DMS153 treated with DMSO at 0.1 percent for 48 hours (cell line): ENCODE measurements at regions not wholly inside any gene's neighbourhood (a gene's known extent, or its start where the extent isn't known, plus 50 kb on each side); places are given as distances from the start of the nearest gene placed in this dataset.
"Not testable (repeated sequence)": the region's sequence is repeated elsewhere in the genome, so short reads cannot be mapped to it uniquely, and the experiment has no call there.

Experiments used
- DNase-seq: peaks from one replicate; lab custom pipeline; 2025; ENCODE audit not compliant: unreplicated experiment; lab: John Stamatoyannopoulos, UW

DNA sequence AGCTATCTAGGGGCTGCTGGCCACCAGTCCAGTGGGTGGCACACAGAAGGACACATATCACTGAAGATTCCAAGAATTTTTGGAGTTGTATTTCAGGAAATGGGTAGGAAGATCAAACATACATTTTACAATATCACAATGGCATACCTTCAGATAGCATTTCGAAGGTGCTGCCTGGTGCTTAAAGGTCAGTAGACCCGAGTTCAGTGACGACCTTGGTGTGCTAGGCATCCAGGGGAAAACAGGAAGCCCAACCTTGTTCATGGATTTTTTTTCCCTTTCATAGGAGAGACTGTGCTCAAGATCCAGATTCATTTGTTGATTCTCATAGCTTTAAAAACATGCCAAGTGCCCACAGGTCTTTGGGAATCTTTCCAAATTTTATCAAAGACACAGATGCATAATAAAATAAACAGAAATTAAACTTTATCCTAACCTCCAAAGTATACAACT, 51.0 kb upstream of the RCBTB2 start:
- DNase-seq = no peak

DNA sequence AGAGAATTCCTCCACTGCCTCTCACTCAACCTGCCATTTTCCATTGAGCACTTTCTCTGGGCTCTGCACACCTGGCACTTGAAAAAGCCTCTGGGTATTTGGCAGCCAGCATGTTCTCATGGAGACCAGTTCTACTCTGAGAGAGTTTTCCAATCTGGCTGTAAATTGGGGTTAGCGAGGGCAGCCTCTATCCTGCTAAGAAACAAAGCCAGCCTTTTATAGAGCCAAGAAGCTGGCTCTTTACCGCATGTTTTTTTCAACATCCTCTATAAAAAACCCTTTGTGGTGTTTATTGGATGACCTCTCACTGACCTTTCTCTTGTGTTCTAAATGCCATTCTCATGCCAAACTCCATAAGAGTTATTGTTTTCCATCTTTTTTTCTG, 52.6 kb upstream of the RCBTB2 start:
- DNase-seq = no peak

DNA sequence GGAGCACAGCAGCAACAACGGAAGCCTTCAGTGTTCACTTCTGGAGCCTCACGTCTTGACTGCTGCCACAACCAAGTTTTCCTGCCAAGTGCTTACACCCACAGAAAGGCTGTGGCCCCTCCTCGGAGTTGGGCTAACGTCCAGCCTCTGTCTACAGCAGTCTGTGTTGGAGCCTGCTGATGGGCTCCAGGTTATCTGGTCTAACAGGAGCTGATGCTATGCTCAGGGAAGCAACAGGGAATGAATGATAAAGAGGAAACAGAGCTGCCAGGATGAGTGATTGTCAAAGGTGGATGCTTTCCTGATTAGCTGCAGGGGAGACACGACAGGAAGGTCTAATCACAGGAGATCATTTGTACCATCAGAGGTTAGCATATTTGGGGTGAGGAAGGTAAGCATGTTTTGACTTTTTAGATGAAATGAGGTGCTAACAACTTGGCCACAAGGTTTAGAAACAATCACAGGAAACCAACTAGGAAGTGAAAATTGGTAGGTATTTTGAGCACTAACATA, 53.8 kb upstream of the RCBTB2 start:
- no peak for DNase-seq

DNA sequence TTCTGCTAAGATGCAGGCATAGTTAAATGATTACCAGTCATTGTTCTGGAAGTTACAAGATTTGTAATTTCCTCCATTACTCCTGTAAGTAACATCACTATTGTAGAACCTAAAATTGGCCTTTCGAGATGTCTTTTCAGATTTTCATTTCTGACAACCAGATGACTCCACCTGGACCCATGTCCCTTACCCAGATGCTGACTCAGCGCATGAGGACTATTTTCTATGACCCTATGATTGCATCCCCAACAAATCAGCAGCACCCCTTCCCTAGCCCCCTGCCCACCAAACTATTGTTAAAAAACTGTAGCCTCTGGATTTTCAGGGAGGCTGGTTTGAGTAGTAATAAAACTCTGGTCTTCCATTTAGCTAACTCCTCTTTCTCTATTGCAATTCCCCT, 55.2 kb upstream of the RCBTB2 start:
- DNase-seq = no peak

DNA sequence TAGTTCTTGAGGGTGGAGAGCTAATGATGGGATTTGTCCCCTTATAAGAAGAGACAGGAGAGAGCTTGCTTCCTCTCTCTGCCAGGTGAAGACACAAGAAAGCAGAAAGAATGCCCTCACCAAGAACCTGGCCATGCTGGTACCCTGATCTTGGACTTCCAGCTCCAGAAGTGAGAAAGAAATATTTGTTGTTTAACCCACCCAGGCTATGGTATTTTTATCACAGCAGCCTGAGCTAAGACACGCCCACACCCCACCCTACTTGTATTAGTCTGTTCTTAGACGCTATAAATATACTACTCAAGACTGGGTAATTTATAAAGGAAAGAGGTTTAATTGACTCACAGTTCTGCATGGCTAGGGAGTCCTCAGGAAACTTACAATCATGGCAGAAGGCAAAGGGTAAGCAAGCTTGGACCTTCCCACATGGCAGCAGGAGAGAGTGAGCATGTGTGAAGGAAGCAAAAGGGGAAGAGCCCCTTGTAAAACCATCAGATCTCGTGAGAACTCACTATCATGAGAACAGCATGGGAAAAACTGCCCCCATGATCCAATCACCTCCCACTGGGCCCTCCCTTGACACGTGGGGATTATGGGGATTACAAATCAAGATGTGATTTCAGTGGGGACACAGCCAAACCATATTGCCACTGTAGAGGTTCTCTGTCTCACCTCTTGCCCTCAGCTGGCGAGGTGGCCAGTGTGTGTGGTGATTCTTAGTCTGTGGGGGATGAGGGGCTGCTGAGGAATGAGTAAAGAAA, 57.4 kb upstream of the RCBTB2 start:
- no peak for DNase-seq

DNA sequence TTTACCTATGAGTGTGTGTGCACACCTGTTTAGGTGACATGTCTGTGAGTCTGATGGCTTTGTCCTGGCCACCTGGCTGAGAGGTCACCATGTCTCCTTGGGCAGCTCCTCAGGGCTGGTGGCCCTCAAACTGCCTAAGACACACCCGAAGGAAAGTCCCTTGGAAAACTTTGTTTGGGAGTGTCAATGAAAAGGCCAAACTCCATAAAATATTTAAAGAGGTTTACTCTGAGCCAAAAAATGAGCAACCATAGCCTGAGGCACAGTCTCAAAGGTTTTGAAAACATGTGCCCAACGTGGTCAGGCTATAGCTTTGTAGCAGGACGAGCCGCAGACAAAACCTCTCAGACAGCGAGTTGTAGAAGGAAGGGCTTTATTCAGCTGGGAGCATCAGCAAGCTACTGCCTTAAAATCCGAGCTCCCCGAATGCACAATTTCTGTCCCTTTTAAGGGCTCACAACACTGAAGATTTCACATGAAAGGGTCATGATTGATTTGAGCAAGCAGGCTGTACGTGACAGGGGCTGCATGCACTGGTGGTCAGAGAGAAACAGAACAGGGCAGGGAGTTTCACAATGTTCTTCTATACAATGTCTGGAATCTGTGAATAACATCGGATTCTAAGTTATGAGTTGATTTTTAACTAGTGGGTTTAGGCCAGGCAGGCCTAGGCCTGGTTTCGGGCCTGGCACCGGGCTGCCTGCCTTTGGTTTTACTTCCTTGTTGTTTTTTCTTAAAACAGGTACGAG, 58.4 kb upstream of the RCBTB2 start:
- not testable (repeated sequence) for DNase-seq

DNA sequence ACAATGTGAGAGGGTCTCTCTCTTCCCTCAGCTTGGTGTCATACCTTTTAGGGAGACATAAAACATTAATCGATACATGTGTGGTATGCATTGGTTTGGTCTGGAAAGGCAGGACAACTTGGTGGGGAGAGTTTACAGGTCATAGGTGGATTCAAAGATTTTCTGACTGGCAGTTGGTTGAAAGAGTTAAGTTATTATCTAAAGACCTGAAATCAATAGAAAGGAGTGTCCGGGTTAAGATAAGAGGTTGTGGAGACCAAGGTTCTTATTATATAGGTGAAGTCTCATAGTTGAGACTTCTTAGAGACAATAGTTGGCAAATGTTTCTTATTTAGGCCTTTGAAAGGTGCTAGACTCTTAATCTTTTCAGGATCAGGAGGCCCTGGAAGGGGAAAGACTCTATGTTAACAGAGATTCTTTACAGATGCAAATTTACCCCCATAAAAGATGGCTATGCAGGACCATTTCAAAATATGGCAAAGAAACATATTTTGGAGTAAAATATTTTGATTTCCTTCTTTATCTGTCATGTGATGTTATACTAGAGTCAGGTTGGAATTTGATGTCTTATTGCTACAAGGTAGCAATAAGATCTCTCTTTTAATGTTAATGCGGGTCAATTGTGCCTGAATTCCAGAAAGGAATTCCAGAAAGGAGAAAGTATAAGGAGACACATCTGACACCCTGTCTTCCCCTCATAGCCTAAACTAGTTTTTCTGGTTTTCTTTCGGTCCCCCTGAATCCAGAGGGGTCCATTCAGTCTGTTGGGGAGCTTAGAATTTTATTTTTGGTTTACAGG, 59.2 kb upstream of the RCBTB2 start:
- no peak for DNase-seq

DNA sequence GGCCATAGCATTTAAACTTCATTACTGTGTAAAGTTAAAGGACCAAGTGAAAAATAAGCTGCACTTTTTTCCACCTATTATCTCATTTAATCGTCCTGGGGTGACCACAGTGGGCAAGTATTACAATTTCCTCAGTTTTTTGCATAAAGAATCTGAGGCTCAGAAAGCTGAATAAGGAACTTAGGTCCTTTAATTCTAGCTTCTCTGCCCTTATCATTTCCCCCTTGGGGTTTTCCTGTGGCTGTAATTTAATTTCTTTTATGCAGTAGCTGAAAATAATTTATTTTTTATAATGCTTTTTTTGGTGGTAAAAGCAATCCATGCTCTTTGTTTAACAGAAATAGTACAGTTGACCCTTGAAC, 59.8 kb upstream of the RCBTB2 start:
- no peak for DNase-seq

DNA sequence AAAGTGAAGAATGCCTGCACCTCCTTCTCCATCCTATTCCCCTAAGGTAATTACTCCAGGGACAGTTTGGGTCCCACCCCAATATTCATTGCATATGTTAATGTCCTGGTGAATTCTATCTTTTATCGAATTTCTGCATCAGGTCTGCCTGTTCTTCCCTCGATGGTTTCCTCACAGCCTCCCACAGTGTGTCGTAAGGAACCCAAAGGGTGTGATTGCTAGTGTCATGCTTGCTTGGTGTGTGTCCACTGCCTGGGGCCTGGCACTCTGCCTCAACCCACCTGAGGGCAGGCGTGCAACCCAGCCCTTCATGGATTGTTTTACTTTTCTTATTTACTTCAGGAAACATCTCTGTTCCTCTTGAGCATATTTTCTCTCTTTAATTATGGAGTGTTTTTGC, 60.2 kb upstream of the CYSLTR2 start:
- DNase-seq = no peak

DNA sequence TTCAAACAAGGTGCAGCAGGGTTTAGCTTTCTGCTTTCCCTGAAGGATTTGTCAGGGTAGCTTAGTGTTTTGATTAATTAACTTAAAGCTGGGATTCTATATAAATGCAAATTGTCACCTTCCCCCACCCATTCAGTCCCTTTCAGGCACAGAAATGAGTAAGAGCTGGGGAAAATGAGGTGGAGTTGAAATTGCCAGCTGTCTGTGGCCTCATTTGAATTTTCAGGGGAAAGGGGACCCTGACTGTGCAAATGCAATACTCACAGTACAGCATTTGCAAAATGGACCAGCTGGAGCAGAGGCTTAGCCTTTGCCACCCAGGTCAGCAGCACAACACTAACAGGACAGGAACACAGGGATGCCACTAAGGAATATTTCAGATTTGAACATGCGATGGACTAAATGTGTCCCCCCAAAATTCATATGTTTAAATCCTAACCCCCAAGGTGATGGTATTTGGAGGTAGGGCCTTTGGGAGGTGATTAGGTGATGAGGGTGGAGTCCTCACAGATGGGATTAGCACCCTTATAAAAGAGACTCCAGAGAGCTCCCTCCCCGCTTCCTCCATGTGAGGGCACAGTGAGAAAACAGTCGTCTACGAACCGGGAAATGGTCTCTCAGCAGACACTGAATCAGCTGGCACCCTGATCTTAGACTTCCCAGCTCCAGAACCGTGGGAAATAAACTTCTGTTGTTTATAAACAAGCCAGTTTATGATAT, 59.5 kb upstream of the CYSLTR2 start:
- no peak for DNase-seq

DNA sequence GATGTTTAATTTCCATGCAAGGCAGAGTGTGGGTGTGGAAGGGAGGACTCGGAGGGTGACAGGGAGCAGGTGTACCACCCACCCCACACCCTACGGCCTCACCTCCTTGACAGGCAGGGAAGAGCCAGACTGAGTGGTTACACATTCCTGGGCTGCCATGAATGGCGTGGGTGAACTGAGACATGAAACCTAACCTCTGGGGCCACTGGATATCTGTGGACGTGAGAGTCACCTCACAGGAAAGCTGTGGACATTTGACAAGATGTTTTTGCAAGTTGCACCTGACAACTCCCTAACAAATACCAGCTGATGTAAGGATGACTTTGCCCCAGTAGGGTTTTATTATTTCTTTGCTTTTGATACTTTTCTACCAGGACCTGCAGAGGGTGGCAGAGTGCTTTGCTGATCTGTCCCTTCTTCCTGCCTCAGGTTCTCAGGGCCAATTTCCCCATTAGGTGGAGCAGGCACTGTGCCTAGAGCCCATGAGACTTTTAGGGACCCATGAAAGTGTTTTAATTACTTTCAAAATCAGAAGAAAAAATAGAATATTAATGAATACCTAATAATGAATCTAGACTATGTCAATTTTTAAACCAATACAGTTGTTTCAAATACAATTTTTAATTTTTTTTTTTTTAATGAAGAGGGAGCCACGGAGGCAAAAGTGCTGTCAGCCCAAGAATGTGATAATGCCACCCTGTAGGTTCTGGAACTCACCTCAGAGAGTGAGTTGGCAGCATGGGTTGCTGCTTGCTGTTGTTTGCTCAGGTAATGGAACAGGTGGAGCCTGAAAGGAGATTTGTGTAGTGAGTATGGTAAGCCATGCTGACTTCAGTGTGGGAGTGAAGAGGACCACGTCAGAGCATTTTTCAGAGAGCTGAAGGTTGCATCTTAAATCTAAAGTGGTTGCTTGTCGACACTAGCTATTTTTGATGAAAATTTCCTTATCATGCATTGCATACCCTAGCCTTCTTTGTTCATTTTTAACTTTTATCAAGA, 58.0 kb upstream of the CYSLTR2 start:
- peak; percentile 21 for DNase-seq

DNA sequence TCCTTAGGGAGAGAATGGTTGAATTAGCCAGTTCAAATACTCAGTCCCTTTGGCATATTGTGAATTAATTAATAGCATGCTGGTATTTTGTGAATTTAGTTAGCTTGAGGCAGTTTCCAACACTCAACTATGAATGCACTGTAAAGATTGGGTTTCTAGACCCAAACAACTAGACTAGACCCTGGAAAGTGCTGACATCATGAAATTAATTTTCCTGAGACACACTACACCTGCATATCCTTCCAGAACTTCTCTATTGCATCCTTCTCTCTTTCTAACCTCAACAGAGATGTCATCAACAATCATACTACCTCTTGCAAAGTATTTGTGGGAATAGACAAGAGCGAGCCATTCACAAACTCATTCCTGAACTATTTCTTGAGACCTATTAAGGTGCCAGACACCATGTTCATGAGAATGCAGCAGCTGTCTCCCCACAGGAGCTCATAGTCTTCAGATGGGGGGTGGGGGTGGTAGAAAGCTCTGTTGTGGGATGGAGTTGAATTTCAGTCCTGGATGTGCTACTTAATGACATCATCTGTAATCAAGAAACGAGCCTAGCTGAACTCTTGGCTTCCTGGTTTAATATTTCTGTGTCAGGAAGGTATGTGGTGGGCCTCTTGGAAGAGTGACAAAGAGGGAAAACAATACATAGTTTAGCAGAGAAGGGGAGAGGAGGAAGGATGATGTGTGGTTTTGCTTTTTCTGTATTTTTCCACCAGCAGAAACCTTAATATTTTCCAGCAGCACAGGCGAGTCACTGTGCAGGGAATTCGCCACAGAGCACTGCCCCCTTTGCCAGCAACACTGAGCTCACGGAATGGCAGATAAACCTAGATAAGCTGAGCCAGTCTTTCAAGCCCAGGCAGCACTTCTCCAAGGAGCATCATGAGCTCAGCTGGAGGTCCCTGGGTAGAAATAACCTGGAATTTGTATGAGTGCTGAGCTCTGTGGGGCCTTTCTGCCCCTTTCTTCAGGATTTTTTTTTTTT, 53.1 kb upstream of the CYSLTR2 start:
- no peak for DNase-seq

DNA sequence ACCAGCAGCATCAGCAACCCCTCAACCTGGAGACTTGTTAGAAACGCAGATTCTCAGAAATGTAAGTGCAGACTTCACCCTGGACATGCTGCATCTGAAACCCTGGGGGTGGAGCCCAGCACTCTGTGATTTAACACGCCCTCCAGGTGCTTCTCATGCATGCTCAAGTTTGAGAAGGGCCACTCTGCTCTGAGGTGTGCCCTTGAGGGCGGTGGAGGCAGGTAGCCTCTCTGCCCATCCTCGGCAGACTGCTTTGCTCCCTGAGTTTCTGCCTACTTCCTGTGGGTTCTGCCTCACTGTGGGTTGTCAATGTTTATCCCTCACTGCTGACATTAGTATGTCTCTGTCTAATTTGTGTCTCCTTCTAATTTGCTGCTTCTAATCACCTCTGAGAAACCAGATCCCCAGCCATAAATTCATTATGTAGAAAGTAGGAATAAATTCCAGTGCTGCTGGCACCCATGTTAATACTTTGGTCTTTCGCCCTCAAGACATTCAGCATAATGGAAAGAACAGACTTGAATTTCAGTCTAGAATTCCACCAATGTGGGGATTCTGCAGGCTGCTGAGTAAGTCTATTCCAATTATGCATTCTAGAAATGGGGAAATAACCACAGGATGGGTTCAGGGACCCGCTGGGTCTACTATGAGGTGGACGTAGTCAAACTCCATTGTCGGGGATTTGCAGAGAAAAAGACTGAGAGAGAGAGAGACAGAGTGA, 51.3 kb upstream of the CYSLTR2 start:
- no peak for DNase-seq

DNA sequence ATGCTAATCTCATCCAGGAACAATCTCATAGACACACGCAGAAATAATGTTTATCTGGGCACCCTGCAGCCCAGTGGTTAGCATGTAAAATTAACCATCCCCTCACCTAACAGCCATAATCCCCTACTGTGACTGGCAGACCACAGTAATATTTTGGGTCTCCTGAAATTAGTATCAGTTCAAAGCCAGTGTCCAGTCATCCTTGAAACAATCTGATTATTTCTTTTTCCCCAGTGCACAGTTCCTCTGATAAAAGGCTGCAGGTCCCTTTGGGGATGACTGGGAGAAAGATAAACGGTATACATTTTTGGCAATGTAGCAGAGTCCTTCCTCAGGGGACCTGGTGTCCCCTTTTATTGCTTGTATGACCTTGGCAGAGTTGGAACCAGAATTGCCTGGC, 50.4 kb upstream of the CYSLTR2 start:
- no peak for DNase-seq
